ENCODE measurements at regions not wholly inside any gene's neighbourhood (a gene's known extent, or its start where the extent isn't known, plus 50 kb on each side); places are given as distances from the start of the nearest gene placed in this dataset.

- Mint-ChIP-seq H3K4me1 (ENCODE audit: unreplicated experiment) (no peaks in the 10 kb centered on the region), H3K4me3 (no peak overlapping the region), H3K36me3 (no peaks in the 10 kb centered on the region), H3K27me3 (no peaks in the 10 kb centered on the region), H3K27ac (no peak overlapping the region), H3K9me3 (no peaks in the 10 kb centered on the region)
- TF ChIP-seq, protein P1, sequence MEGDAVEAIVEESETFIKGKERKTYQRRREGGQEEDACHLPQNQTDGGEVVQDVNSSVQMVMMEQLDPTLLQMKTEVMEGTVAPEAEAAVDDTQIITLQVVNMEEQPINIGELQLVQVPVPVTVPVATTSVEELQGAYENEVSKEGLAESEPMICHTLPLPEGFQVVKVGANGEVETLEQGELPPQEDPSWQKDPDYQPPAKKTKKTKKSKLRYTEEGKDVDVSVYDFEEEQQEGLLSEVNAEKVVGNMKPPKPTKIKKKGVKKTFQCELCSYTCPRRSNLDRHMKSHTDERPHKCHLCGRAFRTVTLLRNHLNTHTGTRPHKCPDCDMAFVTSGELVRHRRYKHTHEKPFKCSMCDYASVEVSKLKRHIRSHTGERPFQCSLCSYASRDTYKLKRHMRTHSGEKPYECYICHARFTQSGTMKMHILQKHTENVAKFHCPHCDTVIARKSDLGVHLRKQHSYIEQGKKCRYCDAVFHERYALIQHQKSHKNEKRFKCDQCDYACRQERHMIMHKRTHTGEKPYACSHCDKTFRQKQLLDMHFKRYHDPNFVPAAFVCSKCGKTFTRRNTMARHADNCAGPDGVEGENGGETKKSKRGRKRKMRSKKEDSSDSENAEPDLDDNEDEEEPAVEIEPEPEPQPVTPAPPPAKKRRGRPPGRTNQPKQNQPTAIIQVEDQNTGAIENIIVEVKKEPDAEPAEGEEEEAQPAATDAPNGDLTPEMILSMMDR (conservative IDR thresholded peaks at IDR 0.05) = no peak
- DNase-seq (ENCODE audit: extremely low spot score, unreplicated experiment) = no peak
These were observed 364.0 kb upstream of the EPHA5 start for GRCh38 chr4:66034262-66034661.

DNA sequence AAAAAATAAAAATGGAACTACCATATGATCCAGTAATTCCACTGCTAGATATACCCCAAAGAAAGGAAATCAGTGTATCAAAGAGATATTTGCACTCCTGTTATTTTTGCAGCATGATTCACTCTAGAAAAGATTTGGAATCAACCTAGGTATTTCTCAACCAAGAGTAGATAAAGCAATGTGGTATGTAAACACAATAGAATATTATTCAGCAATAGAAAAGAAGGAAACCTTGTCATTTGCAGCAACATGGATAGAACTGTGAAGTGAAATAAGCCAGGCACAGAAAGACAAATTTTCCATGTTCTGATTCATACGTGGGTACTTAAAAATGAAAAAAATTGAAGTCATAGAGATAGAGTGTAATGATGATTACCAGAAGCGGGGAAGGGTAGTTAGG lies 362.3 kb upstream of the EPHA5 start:
- no peaks in the 10 kb centered on the region for H3K27me3 Mint-ChIP-seq
- no peaks in the 10 kb centered on the region for H3K9me3 Mint-ChIP-seq
- no peaks in the 10 kb centered on the region for H3K36me3 Mint-ChIP-seq

GRCh38 chr4:66028668-66029067 lies 358.4 kb upstream of the EPHA5 start:
- no peak for DNase-seq (ENCODE audit: extremely low spot score, unreplicated experiment)
- TF ChIP-seq, protein P1 (conservative IDR thresholded peaks at IDR 0.05) = no peak
- Mint-ChIP-seq H3K36me3 (no peaks in the 10 kb centered on the region), H3K4me3 (no peak overlapping the region), H3K4me1 (ENCODE audit: unreplicated experiment) (no peaks in the 10 kb centered on the region), H3K27me3 (no peaks in the 10 kb centered on the region), H3K9me3 (no peaks in the 10 kb centered on the region), H3K27ac (no peak overlapping the region)

More for the DNA sequence above, 362.3 kb upstream of the EPHA5 start:
- TF ChIP-seq, protein P1 (conservative IDR thresholded peaks at IDR 0.05) = no peak
- Mint-ChIP-seq H3K4me1 (ENCODE audit: unreplicated experiment) (no peaks in the 10 kb centered on the region), H3K4me3 (no peak overlapping the region), H3K27ac (no peak overlapping the region)
- DNase-seq (ENCODE audit: extremely low spot score, unreplicated experiment) = no peak

DNA sequence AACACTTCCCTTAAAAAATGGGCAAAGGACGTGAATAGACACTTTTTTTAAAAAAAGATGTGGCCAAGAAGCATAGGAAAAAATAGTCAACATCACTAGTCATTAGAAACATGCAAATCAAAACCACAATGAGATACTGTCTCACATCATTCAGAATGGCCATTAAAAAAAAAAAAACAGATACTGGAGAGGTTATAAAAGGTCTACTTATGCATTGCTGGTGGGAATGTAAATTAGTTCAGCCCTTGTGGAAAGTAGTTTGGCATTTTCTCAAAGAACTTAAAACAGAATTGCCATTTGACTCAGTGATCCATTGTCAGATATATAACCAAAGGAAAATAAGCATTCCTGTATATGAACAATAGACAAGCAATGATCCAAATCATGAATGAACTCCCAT lies 352.8 kb upstream of the EPHA5 start:
- TF ChIP-seq, protein P1 (conservative IDR thresholded peaks at IDR 0.05) = no peak
- Mint-ChIP-seq H3K4me3 (no peak overlapping the region), H3K4me1 (ENCODE audit: unreplicated experiment) (no peaks in the 10 kb centered on the region), H3K27ac (no peak overlapping the region), H3K9me3 (peaks cover 10% of the 10 kb centered on the region), H3K27me3 (no peaks in the 10 kb centered on the region), H3K36me3 (no peaks in the 10 kb centered on the region)
- no peak for DNase-seq (ENCODE audit: extremely low spot score, unreplicated experiment)

- Mint-ChIP-seq H3K36me3 (no peaks in the 10 kb centered on the region), H3K27me3 (no peaks in the 10 kb centered on the region), H3K9me3 (peaks cover 15% of the 10 kb centered on the region), H3K4me1 (ENCODE audit: unreplicated experiment) (no peaks in the 10 kb centered on the region), H3K4me3 (no peak overlapping the region), H3K27ac (no peak overlapping the region)
- no peak for DNase-seq (ENCODE audit: extremely low spot score, unreplicated experiment)
- TF ChIP-seq, protein P1 (conservative IDR thresholded peaks at IDR 0.05) = no peak
These were observed 347.4 kb upstream of the EPHA5 start for GRCh38 chr4:66017671-66018070.

DNA sequence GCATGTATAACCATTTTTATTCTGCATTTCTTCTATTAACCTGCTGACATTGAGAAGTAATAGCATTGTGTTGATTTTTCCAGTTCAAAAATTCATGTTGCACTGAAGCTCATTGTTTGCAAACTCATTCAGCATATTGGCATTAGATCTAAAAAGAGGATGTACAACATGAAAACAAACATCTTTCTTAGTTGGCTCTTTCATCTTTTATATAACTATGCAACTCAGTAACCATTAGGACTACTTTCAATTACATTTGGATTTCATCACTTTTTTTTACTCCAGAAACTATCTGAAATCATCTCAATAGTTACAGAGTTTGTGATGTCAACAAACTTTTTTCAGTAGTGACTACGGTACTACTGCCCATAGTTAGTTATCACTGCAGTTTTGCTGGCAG lies 346.0 kb upstream of the EPHA5 start:
- no peaks in the 10 kb centered on the region for H3K27me3 Mint-ChIP-seq
- DNase-seq (ENCODE audit: extremely low spot score, unreplicated experiment) = no peak
- H3K36me3 Mint-ChIP-seq = no peaks in the 10 kb centered on the region
- TF ChIP-seq, protein P1 (conservative IDR thresholded peaks at IDR 0.05) = no peak
- H3K4me1 Mint-ChIP-seq (ENCODE audit: unreplicated experiment) = no peaks in the 10 kb centered on the region
- H3K9me3 Mint-ChIP-seq = peaks cover 15% of the 10 kb centered on the region
- no peak overlapping the region for H3K4me3 Mint-ChIP-seq
- no peak overlapping the region for H3K27ac Mint-ChIP-seq
